GM20431 (cell line): ENCODE measurements at regions not wholly inside any gene's neighbourhood (a gene's known extent, or its start where the extent isn't known, plus 50 kb on each side); places are given as distances from the start of the nearest gene placed in this dataset.
"Not testable (repeated sequence)": the region's sequence is repeated elsewhere in the genome, so short reads cannot be mapped to it uniquely, and the experiment has no call there.

Experiments
- in situ Hi-C: fragments of 300-500 bp; cut with MseI, MboI; formaldehyde crosslinking; loops from one replicate; pipeline ENCODE4 v1.15.0; 2020; ENCODE audit warnings: low sequenced_read_pairs; ENCODE audit not compliant: unreplicated experiment

DNA sequence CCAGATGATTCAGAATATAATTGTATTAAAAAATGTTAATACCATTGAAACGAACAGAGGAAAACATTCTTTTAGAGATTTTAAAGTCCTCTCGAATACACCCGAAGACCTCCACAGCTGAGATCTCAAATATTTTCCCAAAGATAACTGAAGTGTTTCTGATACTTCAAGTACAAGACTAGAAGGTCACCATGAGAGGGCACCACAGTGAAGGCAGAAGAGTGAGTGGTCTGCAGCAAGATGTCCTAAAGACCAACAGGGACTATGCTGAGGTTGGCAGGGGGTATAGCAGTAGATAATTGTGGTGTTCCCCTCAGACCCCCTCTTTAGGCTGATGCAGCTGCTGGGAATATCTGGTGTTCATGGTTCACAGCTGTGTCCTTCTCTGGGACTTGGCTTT is 156.5 kb downstream of the PDCD6IP start:
- in situ Hi-C loops = no loop called here

DNA sequence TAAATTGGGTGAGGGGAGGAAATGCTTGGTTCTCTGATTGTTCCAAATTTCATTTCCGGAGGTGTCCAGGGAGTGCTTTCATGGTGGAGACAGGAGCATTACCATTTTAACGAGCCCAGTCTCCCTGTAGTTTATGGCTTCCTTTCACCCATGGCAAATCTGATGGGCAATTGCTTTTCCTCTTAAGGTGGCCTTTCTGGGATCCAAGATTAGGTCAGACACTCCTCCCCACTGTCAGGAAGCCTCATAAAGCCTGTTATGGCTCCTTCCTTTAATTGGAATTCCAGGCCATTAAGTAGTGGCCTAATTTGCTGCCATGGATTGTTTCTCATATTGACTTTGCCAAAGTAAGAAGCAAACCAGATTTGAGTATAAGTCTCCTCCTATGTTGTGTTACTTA is 157.8 kb downstream of the PDCD6IP start:
- in situ Hi-C loops = no loop called here

DNA sequence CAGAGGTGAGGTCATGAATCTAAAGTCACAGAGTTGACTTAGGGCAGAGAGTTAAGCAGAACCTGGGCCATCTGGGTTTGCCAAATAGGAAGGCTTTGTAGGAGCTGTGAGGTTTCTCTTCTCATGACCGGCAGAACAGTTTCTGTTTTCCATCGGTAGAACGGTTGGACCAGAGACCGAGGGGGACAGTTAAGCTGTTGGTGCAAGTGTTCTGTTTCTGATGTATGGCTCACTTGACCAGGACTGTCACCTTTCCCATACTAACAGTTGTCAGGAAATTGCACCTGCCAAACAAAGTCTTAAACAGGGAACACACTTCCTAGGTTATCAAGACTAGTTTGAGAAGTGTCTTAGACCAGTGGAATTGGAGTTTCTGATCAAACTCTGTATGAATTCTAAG is 158.3 kb downstream of the PDCD6IP start:
- in situ Hi-C loops = no loop called here

DNA sequence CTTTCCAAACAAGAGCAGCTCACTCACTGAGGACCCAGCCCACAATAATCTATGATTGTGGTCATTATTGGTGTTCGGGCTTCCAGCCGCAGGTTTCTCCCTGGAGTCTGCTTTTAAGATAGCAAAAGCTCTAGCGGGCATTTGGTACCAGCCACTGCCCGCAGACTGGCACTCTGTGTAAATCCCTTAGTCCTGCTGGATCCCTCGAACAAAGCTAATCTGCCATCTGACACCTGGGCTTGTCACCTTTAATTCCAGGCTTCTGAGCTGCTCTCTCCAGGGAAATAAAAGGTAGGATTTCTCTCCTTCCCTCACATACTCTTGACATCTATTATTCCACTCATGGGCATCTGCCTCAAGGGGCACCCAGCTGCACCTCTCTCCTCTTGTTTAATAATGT is 158.7 kb downstream of the PDCD6IP start:
- in situ Hi-C loops = no loop called here

DNA sequence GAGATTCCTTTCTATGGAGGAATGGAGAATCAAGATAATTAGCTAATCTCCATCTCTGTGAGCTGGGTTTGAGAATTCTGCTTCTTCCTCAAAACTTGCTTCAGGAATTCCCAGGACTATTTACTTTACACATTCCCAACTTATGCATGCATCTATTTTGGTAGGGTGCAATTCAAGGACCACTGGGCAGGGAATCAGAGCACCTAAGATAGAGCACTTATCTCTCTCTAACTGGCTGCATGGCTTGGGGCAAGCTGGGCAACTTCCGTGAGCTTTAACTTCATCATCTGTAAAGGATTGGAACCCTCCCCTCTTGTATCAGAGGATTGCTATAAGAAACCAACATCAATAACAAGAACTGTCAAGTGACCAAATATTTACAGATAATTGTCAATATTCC is 160.2 kb downstream of the PDCD6IP start:
- in situ Hi-C loops = no loop called here

DNA sequence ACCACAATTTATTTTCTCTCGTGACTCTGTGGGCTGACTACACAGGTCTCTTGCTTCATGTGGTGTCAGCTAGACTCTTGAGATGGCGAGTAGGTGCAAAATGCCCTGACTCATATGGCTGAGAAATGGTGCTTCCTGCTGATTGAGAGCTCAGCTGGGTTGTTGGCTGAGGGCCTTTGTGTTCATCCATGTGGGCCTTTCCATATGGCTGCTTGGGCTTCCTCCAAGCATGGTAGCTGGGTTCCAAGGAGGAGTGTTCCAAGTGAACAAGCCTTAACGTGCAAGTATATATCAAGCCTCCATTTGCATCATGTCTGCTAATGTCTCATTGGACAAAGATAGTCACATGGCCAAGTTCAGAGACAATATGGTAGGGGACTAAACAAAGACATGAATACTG is 164.0 kb downstream of the PDCD6IP start:
- in situ Hi-C loops = no loop called here

DNA sequence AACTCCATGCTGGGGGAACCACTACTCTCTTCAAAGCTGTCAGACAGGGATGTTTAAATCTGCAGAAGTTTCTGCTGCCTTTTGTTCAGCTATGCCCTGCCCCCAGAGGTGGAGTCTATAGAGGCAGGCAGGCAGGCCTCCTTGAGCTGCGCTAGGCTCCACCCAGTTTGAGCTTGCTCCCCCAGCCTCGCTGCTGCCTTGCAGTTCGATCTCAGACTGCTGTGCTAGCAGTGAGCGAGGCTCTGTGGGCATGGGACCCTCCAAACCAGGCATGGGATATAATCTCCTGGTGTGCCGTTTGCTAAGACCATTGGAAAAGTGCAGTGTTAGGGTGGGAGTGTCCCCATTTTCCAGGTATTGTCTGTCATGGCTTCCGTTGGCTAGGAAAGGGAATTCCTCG is 171.8 kb downstream of the PDCD6IP start:
- in situ Hi-C loops = not testable (repeated sequence)

DNA sequence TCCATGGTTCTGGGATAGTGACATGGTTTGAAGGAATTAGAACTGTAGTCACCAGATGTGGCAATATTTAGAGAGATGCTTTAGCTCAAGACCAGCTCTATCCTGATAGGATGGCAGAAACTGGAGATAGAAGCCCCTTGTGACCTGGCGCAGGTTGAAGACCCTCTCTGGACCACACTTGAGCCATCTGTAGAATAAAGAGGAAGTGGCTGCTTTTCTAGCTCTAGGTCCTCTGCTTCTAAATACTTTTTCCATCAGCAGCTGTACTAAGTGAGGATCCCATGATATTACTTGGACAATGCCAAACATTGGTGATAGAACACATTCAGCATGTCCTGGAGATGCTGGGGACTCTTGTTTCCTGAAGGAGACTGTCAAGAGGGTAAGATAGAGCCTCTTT is 172.6 kb downstream of the PDCD6IP start:
- in situ Hi-C loops = no loop called here

DNA sequence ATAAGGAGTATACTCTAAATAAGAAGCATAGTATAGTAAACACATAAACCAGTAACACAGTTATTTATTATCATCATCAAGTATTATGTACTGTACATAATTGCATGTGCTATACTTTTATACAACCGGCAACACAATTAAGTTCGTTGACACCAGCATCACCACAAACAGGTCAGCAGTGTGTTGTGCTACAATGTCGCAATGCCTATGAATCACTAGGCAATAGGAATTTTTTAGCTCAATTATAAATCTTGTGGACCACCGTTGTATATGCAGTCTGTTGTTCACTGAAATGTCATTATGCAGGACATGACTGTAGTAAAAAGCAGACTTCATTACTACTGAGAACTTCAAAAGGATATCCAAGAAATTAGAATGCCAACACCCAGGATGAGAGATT is 177.0 kb downstream of the PDCD6IP start:
- in situ Hi-C loops = no loop called here

DNA sequence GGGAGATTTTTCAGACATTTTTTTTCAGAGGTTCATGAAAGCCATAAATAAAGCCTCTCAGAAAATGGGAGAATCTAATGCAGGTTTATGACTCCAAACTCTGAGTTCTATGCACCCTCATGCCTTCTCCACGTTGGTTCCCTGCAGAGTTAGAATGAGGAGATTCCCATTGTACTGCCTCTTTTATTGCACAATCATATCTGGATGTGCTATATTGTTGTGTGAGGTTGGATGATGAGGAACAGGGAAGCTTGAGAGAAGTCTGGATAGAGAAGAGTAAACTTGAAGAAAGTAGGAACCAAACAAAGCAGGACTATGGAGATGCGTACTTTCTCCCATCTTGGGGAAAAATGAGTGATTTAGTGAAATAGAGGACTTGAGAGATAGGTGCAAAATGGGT is 178.8 kb downstream of the PDCD6IP start:
- in situ Hi-C loops = no loop called here

DNA sequence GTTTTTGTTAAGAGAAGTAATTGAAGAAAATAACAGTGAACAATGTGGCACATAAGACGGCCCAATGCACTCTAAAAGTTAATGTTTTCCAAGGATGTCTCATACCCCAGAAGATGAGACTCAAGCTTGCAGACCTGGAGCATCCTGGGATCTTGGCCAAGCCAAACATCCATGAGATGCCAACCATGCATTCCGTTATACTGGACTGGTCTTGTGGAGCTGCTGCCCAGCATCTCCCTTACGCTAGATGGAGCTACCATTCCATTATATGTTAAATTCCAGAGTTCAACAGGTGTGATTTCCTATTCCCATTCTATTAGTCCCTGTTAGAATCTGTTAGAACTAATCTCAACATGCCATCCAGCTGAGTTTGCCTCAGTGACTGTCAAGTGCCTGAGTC is 181.8 kb downstream of the PDCD6IP start:
- in situ Hi-C loops = no loop called here

DNA sequence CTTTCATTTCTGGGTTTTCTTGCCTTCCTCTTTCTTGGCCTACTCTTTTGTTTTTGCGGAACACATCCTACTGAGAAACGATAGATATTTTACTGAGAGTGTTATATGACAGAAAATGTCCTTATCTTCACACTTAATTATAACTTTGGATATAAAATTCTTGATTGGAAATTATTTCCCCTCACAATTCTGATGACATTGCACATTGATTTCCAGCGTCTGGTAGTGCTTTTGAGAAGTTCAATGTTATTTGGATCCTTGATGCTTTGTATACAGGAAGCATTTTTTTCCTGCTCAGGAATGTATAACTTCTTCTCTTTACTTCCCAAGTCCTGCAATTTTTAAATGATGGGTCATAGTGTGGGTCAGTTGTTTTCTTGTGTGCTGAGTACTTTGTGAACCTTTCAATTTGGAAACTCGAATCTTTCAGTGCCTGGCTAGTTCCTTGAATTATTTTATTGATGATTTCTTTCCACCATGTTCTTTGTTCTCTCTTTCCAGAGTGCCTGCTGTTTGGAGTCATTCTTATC is 183.9 kb downstream of the PDCD6IP start:
- in situ Hi-C loops = no loop called here

DNA sequence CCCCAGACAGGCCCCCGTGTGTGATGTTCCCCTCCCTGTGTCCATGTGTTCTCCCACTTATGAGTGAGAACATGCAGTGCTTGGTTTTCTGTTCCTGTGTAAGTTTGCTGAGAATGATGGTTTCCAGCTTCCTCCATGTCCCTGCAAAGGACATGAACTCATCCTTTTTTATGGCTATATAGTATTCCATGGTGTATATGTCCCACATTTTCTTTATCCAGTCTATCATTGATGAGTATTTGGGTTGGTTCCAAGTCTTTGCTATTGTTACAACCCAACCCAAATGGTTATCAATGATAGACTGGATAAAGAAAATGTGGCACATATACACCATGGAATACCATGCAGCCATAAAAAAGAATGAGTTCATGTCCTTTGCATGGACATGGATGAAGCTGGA is 184.5 kb downstream of the PDCD6IP start:
- in situ Hi-C loops = not testable (repeated sequence)

DNA sequence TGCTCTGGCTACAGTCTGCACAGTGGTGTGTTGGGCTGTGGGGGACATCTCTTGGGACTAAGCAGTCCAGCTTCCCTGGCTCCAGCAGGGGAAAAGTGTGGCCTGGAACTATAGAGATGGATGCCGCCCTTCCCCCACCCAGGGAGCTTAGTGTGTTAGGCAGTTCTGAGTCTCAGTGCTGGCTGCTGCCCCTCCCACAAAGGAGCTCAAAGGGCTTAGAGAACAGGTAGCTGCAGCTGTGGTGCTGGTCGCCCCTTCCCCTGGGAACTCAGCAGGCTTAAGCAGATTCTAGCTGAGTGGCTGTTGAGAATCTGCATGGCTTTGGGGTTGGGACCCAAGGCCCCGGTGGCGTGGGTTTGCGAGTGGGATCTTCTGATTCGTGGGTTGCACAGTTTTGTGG is 190.8 kb downstream of the PDCD6IP start:
- in situ Hi-C loops = no loop called here

DNA sequence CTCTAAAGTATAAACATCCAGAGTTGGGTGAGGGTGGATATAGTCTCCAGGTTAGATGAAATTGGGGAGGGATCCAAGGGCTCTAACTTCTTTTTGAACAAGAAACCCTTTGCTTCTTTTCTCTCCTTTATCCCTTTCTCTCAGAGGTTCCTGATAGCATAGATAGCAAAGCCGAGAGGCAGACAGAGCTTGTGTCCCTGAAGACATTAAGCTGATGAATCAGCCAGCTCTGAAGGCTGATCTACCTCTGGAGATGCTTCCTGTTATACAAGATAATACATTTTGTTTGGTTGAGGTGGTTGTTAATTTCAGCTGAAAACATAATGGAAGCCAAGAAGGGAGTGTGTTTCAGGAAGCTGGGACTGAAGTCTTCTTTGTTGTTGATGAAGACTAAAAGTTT is 193.2 kb downstream of the PDCD6IP start:
- in situ Hi-C loops = no loop called here

DNA sequence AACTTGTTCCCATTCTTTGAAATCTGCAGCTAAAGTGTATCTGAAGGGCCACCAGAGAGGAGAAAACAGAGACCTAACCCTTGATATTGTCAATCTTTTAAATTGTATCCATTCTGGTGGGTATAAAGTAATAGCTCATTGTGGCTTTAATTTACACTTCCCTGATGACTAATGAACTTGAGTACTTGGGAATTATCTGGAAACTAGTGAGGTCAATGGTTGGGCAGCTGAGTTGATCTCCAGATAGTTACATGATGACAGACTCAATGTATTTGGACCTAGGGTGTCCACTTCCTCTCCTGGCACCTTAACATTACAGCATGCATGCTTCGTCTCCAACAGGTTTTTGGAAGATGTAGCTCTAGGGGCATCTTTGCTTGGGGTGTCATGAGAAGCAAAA is 195.2 kb downstream of the PDCD6IP start:
- in situ Hi-C loops = no loop called here

DNA sequence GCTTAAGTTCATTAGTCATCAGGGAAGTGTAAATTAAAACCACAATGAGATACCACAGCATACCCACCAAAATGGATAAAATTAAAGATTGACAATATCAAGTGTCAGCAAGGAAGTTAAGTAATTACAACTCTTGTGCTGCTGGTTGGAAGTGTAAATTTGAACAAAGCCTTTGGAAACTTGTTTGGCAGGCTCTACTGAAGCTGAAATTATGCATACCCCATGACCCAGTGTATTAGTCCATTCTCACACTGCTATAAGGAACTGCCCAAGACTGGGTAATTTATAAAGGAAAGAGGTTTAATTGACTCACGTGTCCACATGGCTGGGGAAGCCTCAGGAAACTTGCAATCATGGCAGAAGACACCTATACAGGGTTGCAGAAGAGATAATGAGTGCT is 196.1 kb downstream of the PDCD6IP start:
- in situ Hi-C loops = no loop called here

DNA sequence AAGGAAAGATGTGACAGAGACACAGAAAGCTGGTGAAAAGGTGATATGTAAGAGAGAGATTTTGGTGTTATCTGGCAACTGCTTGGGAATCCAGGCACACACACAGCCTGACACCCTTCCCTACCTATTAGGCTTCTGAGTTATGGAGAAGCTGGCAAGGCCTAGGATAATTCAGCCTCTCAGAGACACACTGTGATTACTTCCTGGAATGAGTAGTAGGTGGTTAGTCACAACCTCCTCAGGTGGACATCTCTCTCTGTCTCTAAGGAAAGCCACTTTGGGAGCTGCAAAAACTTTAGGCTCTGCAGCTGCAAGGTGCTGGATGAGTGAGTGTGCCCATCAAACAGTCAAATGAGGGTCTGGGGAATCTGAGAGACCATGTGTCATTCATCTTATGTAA is 201.9 kb downstream of the PDCD6IP start:
- in situ Hi-C loops = no loop called here

DNA sequence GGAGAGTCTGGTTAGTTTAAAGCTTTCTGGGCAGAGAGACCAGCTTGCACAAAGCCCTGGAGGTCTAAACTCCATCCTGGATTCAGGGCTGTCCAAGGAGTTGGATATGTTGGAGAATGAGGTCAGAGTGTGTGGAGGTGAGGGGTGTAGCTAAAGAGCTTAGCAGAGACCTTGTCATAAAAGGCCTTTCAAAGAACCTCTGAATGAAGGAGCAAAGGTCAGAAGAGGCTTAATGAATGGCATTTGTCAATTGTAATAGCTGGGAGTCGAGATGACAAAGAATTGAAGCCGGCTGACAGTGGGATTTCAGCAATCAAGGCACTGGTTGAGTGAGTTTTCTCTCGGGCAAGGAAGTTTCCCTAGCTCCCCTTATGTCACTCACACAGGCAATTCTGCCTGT is 202.6 kb downstream of the PDCD6IP start:
- in situ Hi-C loops = no loop called here

DNA sequence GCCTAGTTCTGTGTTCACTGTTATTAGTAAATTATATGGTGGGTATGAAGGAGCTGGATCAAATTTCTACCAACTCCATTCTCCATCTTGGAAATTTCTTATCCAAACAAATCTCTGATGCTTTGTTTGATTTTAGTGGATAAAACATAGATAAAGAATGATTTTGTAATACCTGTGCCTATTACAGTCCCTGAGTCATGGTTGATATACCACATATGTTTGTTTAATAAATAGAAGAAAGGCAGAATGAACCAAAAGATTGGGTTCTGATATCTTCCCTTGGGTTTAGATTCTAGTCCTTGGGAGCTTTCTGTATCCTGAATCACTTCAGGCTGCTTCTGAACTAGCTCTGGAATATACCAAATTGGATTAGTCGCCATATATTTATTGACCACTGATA is 203.6 kb downstream of the PDCD6IP start:
- in situ Hi-C loops = no loop called here

DNA sequence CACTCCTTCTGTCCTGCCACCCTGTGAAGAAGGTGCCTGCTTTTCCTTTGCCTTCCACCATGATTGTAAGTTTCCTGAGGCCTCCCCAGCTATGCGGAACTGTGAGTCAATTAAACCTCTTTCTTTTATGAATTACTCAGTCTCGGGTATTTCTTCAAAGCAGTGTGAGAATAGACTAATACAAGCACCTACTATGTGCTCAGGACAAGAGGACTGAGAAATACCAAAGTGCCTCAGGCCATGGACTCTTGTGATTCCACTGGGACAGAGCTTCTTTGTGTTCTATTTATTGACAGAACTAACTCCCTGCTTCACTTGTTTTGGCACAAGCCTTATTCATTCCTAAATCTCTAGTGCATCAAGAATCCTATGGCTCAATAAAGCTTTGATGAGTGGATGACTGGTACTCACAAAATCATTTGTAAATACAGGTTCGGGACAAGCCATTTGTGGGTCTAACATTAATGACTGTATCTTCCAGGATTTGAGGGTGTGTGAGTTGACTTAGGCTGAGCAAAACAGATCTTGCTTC is 204.2 kb downstream of the PDCD6IP start:
- in situ Hi-C loops = no loop called here

DNA sequence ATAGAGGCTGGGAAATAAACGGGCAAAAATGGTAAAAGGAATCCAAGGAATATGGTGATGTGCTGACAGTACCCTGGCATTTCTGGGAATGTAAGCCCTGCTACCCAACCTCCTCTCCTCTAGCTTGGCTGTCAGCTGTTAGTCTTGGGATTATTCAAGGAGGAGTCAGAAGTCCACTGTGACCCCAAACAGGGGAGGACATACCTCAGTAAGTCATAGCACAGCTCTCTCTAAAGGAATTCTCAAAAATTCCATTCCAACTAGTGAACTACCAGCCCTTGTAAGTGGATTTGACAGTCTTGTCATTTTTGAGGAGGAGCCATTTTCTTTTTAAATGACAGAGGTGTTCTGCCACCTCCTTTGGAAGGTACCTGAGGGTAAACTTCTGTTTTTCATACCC is 207.5 kb downstream of the PDCD6IP start:
- in situ Hi-C loops = no loop called here

DNA sequence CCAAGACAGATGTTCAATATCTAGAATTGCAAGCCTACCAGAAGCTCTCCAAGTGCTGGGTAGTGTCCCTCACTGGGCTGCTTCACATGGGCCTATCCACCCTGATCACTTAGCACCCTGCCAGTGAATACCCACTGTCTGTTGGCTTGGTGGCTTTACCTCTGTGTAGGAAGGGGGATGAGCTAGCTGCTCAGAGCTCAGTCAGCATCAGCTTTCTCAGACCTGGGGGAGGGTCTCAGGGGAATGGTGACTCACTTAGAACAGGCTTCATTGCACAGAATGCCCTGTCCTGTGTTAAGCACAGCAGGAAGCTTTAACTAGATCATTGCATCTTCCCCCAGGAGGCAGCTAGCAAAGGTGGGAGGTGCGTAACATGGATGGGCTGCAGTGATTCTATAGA is 209.8 kb downstream of the PDCD6IP start:
- in situ Hi-C loops = no loop called here
